GM18505 (cell line): ENCODE measurements at regions not wholly inside any gene's neighbourhood (a gene's known extent, or its start where the extent isn't known, plus 50 kb on each side); places are given as distances from the start of the nearest gene placed in this dataset.

Experiments used
- ATAC-seq: cut with Tn5 transposase; IDR thresholded peaks from one replicate; pipeline ENCODE4 v1.9.1; 2021; ENCODE audit not compliant: unreplicated experiment
- POLR2A ChIP-seq: IDR thresholded peaks from 4 replicates; pipeline ENCODE4 v1.6.1; 2011; ENCODE audit warnings: borderline replicate concordance; ENCODE audit not compliant: insufficient read depth, insufficient read length; ENCODE audit errors: extremely low read depth

DNA sequence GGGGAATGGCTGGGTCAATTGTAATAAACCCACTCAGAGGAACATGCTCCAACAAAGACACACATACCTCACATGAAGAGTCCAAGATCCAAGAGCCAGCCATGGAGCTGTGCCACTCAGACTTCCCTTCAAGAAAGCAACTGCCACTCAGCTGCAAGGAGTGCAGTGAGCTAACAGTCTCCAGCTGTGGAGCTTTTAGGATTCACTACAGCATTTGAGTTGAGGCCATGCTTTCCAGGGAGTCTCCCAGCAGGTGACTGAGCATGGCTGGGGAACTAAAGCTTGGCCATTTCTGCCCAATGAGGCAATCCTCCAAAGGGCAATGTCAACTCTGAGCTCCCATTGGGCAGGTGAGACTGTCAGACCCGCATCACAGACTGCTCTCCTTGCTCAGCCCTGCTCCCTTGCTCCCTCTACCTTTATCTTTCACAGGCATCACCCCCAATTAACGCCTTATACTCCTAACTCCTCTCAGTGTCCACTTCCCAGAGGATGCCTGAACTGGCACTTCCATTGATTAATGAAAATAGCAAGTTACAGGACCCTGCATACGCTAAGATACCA, 165.3 kb upstream of the CTNNB1 start:
- TF ChIP-seq POLR2A = no peak
- no peak for ATAC-seq

DNA sequence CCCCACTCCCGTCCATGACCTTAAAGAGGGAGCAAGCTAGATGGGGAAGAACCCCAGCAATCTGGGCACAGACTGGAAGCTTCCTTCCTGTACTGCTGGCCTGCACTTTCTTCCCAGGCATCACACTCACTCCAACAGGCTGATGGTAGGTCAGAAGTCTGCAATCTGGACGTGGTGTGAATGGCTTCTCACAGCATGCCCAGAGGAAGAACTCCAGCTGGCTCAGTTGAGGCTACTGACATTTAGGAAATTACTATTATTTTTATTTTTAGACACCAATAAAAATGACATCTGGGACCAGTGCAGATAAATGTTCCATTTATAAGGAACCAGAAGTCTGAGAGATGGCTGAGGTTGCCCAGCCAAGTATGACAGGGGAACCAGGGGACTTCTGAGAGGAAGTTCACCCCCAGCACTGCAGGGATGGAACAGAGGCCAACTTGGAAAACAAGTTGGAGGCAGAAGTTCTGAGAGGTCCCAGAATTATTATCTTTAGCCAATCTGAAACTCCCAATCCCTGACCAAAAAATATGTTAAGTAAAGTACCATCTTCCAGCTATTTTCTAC, 163.8 kb upstream of the CTNNB1 start:
- no peak for ATAC-seq
- no peak for TF ChIP-seq POLR2A

DNA sequence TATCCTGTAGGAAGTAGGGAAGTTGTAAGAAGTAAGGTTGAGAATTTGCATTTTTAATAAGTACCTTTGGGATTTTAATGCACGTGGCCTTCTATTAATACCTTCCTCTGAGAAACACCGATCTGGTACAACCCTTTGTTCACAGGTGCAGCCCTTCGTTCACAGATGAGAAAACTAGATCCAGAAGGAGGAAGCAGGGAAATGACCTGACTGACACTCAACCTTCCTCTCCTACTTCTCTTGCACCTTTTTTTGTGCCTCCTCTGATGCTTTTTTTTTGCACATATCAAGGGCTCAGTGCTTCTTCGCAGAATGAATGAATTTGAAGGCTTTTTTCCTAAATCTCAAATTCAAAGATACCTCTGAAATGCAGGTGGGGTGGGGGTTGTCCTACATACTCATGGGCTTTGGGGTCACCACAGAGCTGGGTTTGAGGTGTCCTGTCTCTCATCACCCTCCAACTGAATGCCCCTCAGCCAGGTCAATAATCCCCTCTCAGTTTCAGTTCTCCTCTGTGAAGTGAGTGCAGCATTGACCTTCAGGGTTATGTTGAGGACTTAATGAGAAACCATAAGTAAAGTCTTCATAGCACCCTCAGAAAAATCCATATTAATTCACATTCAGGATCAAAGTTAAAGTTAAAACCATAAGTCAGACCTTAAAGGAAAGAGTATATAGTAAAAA, 161.5 kb upstream of the CTNNB1 start:
- no peak for ATAC-seq
- TF ChIP-seq POLR2A = no peak

DNA sequence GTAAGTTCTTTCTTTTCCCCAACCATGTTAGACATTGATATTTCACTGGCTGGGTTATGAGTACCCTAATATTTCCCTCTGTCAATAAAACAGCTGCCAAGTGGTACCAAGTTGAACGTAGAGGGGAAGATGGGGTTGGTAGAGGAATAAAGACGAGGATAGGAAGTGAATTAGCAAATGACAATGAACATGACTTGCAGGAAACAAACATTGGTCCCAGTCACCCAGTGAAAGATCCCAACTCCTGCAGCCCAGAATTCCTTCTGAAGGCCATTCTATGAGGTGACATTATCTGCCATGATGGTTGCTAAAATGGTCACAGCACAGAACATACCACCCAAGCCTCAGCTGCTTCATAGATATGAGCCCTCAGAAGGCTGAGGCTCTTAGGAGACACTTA, 159.0 kb upstream of the CTNNB1 start:
- no peak for ATAC-seq
- TF ChIP-seq POLR2A = no peak

DNA sequence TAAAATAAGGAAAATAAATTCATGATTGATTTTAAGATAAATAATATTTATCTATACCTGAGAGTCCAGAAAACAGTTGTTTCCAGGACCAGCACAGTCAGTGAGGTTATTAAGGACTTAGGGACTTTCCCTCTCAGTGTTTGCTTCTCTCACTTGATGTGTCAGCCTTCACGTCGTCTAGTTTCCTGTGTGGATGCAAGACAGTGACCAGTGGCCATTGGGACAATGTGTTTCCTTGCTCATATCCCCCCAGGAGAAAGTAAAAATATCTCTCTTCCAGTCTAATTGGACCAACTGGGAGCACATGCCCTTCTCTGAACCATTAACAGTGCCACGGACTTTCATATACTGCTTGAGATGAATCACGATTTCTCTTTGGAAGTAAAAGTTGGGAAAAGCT, 157.8 kb upstream of the CTNNB1 start:
- no peak for ATAC-seq
- no peak for TF ChIP-seq POLR2A

DNA sequence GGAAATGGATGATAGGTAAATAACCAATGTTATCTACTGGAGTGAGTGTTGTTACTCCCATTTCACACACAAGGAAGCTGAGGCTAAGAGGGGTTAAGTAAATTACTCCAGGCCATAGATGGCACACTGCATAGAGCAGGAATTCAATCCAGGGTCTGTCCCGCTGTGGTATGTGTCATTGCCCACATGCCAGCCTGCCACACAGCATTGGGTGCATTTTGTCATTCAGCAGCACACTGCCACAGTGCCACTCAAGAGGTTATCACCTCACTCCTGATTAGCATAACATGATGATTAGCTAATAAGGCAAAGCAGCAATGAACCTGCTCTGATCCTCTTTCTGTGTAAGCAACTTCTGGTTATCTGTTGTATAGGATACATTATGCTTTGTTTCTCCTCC, 157.4 kb upstream of the CTNNB1 start:
- no peak for ATAC-seq

DNA sequence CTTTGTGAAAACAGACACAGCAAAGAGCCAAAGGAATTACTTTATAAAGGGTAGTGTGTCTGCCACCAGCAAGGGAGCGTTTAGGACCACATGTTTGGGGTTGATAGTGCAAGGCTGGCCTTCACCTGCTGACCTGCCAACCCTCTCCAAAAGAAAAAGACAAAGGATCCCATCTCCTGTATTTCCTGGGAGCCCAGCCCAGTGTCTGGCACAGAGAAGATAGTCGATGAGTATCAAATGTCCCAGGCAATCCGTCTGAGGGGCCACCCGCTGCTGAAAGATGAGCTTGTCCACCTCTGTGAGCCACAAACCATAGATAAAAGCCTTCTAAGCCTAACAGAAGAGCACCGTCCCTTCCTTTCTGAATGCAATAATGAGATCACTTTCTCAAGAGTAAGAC, 154.8 kb upstream of the CTNNB1 start:
- no peak for TF ChIP-seq POLR2A
- ATAC-seq = no peak

More for the DNA sequence above, 157.4 kb upstream of the CTNNB1 start:
- TF ChIP-seq POLR2A = no peak

DNA sequence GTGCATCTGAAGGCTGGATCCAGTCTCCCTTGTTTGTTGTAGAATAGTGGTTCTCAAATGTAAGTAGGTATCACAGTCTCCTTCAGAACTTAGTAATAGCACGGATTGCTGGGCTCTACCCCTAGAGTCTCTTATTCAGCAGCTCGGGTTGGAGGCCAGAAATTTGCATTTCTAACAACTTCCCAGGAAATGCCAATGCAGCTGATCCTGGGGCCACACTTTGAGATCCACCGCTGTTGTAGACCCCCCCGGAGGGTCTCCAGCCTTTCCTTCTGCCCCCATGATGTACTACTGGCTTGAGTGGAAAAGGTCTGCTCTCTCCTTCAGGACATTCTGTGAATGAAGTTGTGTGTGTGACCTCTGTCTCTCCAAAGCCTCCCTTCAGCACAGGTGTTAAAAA, 153.8 kb upstream of the CTNNB1 start:
- ATAC-seq = no peak
- TF ChIP-seq POLR2A = no peak

DNA sequence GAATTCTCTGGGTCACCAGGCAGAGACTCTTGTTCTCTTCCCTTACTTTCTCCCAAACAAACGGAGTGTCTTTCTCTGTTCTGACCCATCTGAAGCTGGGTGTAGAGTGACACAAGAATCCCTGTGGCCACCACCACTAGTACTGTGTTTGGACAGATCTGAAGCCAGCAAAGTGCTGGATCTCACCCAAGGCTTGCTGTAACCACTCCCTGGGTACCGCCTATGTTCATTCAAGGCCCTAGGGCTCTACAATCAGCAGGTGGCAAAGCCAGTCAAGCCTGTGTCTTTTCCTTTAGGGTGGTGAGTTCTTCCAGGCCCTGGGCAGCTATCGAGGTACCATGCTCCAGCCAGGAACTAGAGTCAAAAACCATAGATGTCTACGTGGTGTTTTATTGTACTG, 149.2 kb upstream of the CTNNB1 start:
- no peak for ATAC-seq
- no peak for TF ChIP-seq POLR2A

DNA sequence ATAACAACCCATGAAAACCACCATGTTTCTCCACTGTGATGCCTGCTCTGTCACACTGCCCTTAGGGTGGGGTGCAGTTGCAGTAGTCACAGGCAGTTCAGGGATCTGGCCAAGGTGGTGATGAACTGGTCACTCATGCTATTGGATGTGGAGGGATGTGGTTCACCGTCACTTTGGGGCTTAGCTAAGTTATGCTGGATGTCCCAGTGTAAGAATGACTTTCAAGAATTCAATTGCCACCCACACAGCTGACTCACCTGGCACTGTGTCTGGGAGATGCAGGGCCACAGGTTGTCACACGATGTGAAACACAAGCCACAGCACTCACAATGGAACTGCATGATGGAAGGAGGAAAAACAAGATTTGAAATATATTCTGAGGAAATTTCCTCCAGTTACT, 146.1 kb upstream of the CTNNB1 start:
- no peak for ATAC-seq
- TF ChIP-seq POLR2A = no peak

DNA sequence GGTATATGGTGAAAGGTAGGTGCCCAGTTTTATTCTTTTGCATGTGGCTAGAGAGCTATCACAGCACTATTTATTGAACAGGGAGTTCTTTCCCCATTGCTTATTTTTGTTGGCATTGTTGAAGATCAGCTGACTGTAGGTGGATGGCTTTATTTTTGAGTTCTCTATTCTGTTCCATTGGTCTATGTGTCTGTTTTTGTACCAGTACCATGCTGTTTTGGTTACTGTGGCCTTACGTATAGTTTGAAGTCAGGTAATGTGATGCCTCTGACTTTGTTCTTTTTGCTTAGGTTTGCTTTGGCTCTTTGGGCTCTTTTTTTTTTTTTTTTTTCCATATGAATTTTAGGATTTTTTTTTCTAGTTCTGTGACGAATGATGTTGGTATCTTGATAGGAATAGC, 139.2 kb upstream of the CTNNB1 start:
- ATAC-seq = no peak
- TF ChIP-seq POLR2A = no peak

DNA sequence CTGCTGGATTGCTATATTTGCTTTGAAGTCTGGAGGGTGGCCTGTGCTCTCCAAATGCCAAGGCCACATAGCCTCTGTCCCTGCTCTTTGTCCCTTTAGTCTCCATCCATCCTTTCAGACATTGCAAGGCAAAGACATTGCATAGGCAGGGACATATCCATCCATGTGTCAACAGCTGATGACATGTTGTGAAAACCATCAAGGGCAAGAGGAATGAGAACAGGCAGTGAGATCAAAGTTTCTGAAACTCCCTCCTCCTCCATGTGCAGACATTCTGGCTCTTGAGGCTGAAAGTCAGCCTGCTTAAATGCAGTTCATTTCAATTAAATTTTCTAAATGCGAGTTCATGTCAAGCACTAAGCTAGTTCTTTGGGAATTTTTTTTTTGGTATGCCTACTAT, 135.2 kb upstream of the CTNNB1 start:
- TF ChIP-seq POLR2A = no peak
- no peak for ATAC-seq

DNA sequence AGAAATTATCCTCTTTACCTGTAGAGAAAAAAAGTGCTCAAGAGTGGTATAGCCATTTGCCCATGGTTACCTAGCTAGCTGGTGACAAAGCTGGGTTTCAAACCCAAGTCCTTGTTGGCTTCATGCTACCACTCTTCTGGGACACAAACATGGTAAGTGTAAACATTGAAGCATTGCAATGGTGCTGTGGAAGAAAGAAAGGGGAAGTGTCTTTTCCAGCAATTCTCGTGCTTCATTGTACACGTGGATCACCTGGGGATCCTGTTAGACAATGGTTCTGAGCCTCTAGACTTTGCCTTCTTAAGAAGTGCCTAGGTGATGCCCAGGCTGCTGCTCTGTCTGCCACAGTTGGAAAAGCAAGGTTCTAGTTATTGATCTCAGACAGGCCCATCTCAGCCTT, 134.8 kb upstream of the CTNNB1 start:
- no peak for ATAC-seq
- TF ChIP-seq POLR2A = no peak

DNA sequence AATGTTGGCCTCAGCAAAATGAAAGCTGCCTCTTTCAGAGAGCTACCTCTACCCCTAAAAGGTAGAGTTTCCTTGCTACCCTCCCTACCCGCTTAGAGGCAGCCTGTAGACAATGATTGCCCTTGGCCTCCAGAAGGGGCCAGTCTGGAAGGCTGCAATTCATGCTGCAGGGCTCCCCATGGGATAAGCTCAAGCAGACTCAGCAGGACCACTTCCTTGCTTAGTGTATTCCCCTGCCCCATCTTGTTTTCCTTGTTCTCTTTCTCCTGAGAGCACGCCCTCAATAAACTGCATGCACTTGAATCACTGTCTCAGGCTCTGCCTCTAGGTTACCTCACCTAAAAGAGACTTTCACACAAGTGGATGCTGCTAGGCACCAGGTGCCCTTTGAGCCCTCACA, 134.0 kb upstream of the CTNNB1 start:
- no peak for TF ChIP-seq POLR2A
- no peak for ATAC-seq
